Stomach smooth muscle (tissue), 2 donors: ENCODE measurements at regions not wholly inside any gene's neighbourhood (a gene's known extent, or its start where the extent isn't known, plus 50 kb on each side); places are given as distances from the start of the nearest gene placed in this dataset.

Experiments used
- H3K27ac ChIP-seq: one replicate; pipeline ENCODE4 v1.7.0; 2013; ENCODE audit warnings: mild to moderate bottlenecking, low read length, inconsistent platforms
- H3K27me3 ChIP-seq, 2 donors: one replicate each; pipeline ENCODE4 v1.7.0; 2013; ENCODE audit warnings: low read length in 2 of 2; ENCODE audit not compliant: insufficient read depth in 2 of 2, control insufficient read depth in 1 of 2
- H3K36me3 ChIP-seq, 2 donors: one replicate each; pipeline ENCODE4 v1.7.0; 2013; ENCODE audit warnings: low read length in 2 of 2; ENCODE audit not compliant: control insufficient read depth in 2 of 2, insufficient read depth in 2 of 2
- H3K4me1 ChIP-seq: one replicate; pipeline ENCODE4 v1.7.0; 2013; ENCODE audit warnings: low read length; ENCODE audit not compliant: control insufficient read depth, insufficient read depth
- H3K4me3 ChIP-seq, 2 donors: one replicate each; pipeline ENCODE4 v1.7.0; 2013; ENCODE audit warnings: low read length in 2 of 2
- H3K9ac ChIP-seq, 2 donors: one replicate each; pipeline ENCODE4 v1.7.0; 2013; ENCODE audit warnings: low read length in 2 of 2, mild to moderate bottlenecking in 1 of 2
- H3K9me3 ChIP-seq, 2 donors: one replicate each; pipeline ENCODE4 v1.7.0; 2013; ENCODE audit warnings: low read length in 2 of 2; ENCODE audit not compliant: control insufficient read depth in 2 of 2
- donor health status: healthy.
- donor health status: Pancreatic carcinoma.

GRCh38 chr16:72389791-72390190 is 217.8 kb upstream of the PMFBP1 start:
- H3K9me3 ChIP-seq: peaks cover 0 to 2% of the 10 kb centered on the region in 2 donors
- H3K27me3 ChIP-seq: no peaks in the 10 kb centered on the region
- H3K4me3 ChIP-seq: no peak overlapping the region
- no peak overlapping the region for H3K9ac ChIP-seq
- H3K36me3 ChIP-seq: no peaks in the 10 kb centered on the region
- H3K27ac ChIP-seq: no peak overlapping the region
- no peaks in the 10 kb centered on the region for H3K4me1 ChIP-seq

GRCh38 chr16:72388007-72388406 is 216.1 kb upstream of the PMFBP1 start:
- Histone ChIP-seq H3K27ac (no peak overlapping the region), H3K9ac (no peak overlapping the region), H3K4me3 (no peak overlapping the region), H3K36me3 (no peaks in the 10 kb centered on the region), H3K27me3 (no peaks in the 10 kb centered on the region), H3K4me1 (no peaks in the 10 kb centered on the region), H3K9me3 (no peaks in the 10 kb centered on the region)

GRCh38 chr16:72384651-72385050 is 212.7 kb upstream of the PMFBP1 start:
- no peak overlapping the region for H3K27ac ChIP-seq

GRCh38 chr16:72380283-72380682 is 208.3 kb upstream of the PMFBP1 start:
- Histone ChIP-seq H3K27ac (no peak overlapping the region), H3K4me1 (no peaks in the 10 kb centered on the region), H3K27me3 (no peaks in the 10 kb centered on the region), H3K4me3 (no peak overlapping the region), H3K36me3 (no peaks in the 10 kb centered on the region), H3K9me3 (no peaks in the 10 kb centered on the region), H3K9ac (no peak overlapping the region)

More at GRCh38 chr16:72384651-72385050, 212.7 kb upstream of the PMFBP1 start:
- H3K4me3 ChIP-seq: no peak overlapping the region
- H3K9ac ChIP-seq: no peak overlapping the region
- H3K36me3 ChIP-seq: no peaks in the 10 kb centered on the region
- H3K27me3 ChIP-seq: no peaks in the 10 kb centered on the region
- no peaks in the 10 kb centered on the region for H3K9me3 ChIP-seq
- no peaks in the 10 kb centered on the region for H3K4me1 ChIP-seq

- H3K27ac ChIP-seq: no peak overlapping the region
- H3K27me3 ChIP-seq: no peaks in the 10 kb centered on the region
- H3K4me3 ChIP-seq: no peak overlapping the region
- H3K9me3 ChIP-seq: no peaks in the 10 kb centered on the region
- no peaks in the 10 kb centered on the region for H3K36me3 ChIP-seq
- H3K4me1 ChIP-seq: no peaks in the 10 kb centered on the region
- H3K9ac ChIP-seq: no peak overlapping the region
These were observed 201.2 kb upstream of the PMFBP1 start for GRCh38 chr16:72373201-72373600.

- Histone ChIP-seq H3K9ac (no peak overlapping the region), H3K4me1 (no peaks in the 10 kb centered on the region), H3K9me3 (no peaks in the 10 kb centered on the region), H3K27ac (no peak overlapping the region), H3K27me3 (no peaks in the 10 kb centered on the region), H3K4me3 (no peak overlapping the region), H3K36me3 (no peaks in the 10 kb centered on the region)
These were observed 200.4 kb upstream of the PMFBP1 start for GRCh38 chr16:72372087-72373045.

GRCh38 chr16:72371307-72372086 is 199.5 kb upstream of the PMFBP1 start:
- H3K9ac ChIP-seq: no peak overlapping the region
- no peak overlapping the region for H3K27ac ChIP-seq
- H3K4me1 ChIP-seq: no peaks in the 10 kb centered on the region

GRCh38 chr16:72369274-72369673 is 197.3 kb upstream of the PMFBP1 start:
- no peak overlapping the region for H3K4me3 ChIP-seq
- H3K36me3 ChIP-seq: no peaks in the 10 kb centered on the region
- H3K9ac ChIP-seq: no peak overlapping the region
- H3K27me3 ChIP-seq: no peaks in the 10 kb centered on the region
- no peaks in the 10 kb centered on the region for H3K4me1 ChIP-seq
- peaks cover 5% of the 10 kb centered on the region in 2 donors for H3K9me3 ChIP-seq
- no peak overlapping the region for H3K27ac ChIP-seq

More at GRCh38 chr16:72371307-72372086, 199.5 kb upstream of the PMFBP1 start:
- Histone ChIP-seq H3K27me3 (no peaks in the 10 kb centered on the region), H3K36me3 (no peaks in the 10 kb centered on the region), H3K9me3 (peaks cover under 1% of the 10 kb centered on the region in 2 donors), H3K4me3 (no peak overlapping the region)

GRCh38 chr16:72367851-72368250 is 195.9 kb upstream of the PMFBP1 start:
- Histone ChIP-seq H3K27me3 (no peaks in the 10 kb centered on the region), H3K27ac (no peak overlapping the region)

GRCh38 chr16:72362973-72363372 is 191.0 kb upstream of the PMFBP1 start:
- peaks cover 5% of the 10 kb centered on the region in 2 donors for H3K9me3 ChIP-seq
- H3K27ac ChIP-seq: no peak overlapping the region
- no peaks in the 10 kb centered on the region for H3K4me1 ChIP-seq
- no peak overlapping the region for H3K9ac ChIP-seq
- no peaks in the 10 kb centered on the region for H3K36me3 ChIP-seq
- no peaks in the 10 kb centered on the region for H3K27me3 ChIP-seq
- no peak overlapping the region for H3K4me3 ChIP-seq

More at GRCh38 chr16:72367851-72368250, 195.9 kb upstream of the PMFBP1 start:
- no peaks in the 10 kb centered on the region for H3K4me1 ChIP-seq
- peaks cover 5% of the 10 kb centered on the region in 2 donors for H3K9me3 ChIP-seq
- H3K36me3 ChIP-seq: no peaks in the 10 kb centered on the region
- H3K9ac ChIP-seq: no peak overlapping the region
- no peak overlapping the region for H3K4me3 ChIP-seq
